ENCODE measurements at regions not wholly inside any gene's neighbourhood (a gene's known extent, or its start where the extent isn't known, plus 50 kb on each side); places are given as distances from the start of the nearest gene placed in this dataset.
A peak's percentile ranks its signal among the peaks of the same experiment; 100 is the strongest.

DNA sequence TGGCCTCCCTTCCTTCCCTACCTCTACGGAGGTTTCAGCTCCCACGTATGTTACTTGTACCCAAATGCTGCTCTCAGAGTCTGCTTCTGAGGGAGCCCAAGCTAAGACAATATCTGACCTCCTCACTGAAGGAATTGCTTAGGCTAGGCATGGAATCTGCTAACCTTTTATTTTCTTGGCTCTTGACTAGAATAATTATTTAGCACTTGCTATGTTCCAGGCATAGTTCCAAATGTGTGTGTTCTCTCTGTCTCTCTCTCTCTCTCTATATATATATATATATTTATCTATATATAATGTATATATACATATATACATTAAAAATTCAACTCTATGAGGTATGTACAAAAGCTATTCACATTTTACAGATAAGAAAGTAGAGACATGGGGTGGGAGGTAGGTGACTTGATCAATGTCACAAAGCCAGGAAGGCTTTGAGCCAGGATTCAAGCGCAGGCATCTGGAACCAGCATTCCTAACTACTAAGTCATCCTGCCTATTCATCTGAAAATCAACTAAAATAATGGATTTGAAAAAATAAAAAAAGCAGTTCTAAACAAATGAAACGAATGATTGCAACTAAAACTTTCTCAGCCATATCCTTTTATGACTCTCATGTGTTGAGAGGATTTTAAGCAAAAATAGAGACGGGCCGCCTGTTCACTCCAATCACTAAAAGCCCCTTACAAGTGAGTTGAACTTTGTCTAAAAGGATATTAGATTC lies 189.7 kb upstream of the JAG1 start:
- DNase-seq (ENCODE audit: low spot score), result no peak

DNA sequence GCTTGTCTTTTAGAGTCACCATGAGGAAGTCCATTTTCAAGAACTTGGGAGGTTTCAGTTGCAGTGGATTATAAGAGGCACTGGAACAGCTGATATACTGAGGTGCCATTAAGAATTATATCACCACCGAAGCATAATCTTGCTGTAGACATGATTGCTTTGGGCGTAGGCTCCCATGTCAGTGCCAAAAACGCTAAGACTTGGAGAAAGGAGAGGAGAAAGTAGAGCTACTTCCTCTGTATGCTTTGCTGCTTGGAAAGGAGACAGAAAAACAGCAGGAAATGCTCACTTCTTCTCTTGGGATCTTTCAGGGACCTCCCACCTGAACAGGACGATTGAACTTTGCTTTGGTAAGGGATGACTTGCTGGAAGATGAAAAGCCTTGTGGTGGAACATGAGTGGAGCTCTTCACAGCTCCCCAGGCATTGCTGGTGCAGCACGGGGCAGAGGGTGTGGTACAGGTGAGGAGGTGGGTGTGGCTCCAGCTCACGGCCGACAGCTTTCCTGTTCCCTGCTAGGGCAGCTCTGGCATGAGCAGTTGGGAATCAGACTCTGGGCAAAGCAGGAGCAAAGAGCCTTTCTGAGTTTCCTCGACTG lies 190.4 kb upstream of the JAG1 start:
- peak; percentile 49 for DNase-seq (ENCODE audit: low spot score)

DNA sequence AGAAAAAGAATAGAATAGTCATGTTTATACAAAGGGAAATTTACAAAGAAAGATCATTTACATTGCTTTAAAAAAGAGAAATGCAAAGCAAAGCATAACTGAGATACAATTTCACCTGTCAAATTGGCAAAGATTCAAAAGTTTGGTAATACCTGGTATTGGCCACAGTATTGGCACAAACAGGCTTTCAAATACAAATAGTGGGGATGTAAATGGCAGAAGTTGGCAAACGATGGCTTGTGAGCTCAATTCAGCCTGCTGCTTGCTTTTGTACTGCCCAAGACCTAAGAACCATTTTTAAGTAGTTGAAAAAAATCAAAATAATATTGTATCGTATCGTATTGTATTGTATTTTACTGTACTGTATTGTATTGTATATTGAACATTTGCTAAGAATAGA lies 194.5 kb upstream of the JAG1 start:
- DNase-seq (ENCODE audit: low spot score), result no peak

DNA sequence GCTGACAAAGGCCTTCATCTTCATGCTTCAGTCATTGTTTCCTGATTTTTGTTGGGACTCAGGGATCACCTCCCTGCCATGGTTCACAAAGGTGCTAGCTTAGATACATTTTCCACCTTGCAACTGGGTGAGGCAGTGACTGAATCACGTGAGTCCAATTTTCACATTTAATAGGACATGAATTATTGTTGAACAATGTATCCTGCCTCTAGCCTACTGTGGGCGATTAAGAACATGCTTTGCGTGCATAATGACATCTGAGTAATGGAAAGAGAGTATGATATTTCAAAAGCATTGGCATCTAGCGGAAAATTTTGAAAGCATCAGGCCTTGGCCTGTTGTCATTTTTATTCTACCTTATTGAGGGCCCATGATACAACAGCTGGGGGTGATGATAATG lies 199.2 kb upstream of the JAG1 start:
- no peak for DNase-seq (ENCODE audit: low spot score)

DNA sequence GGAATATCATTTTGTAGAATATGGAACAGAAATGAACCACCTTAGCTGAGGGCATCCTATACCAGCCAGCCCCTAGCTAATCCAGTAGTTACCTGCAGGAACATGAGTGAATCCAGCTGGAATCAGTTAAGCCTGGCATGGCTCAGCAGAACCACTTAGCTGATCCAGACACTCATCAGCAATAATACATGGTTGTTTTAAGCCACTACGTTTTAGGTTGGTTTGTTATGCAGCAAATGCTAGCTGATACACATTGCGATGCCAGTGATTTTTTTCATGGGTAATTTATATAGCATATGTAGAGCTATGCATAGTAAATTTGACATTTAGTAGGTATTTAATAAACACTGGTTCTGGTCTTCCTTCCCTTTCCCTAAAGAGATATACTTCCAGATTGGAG lies 201.9 kb upstream of the JAG1 start:
- DNase-seq (ENCODE audit: low spot score), result no peak

DNA sequence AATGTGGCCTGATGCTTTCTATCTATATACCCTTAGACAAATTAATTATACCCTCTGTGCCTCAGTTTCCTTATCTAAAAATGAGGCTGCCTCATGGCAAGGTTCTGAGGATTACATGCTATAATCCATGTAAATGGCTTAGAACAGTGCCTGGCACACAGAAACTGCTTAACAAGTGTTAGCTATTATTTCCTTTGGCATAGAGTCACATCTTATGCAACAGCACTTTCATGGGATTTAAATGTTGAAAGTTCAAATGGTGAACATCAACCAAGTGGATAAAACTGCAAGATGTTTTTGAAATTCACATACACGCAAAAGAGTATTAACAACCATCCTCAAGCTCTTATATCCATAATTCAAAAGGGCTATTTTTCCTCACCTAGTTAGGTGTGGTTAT lies 202.8 kb upstream of the JAG1 start:
- DNase-seq (ENCODE audit: low spot score), result no peak

DNA sequence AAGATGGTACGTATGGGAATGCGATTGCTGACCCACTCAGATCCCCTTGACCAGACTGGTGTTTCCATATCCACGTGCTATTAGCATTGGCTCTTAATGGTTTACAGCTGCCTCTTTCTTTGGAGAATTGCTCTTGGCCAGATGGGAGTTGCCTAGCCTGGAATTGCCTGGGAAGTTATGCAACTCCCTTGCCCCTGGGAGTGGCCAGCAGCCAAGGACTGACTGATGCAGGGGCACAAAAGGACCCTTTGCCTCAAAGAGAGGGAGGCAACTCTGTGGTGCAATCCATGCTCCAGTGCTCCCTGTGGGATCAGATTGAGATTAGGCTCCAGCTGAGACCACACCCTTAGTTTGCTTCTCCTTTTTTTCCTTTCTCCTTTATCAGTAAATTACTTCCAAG lies 203.5 kb upstream of the JAG1 start:
- DNase-seq (ENCODE audit: low spot score), result peak; percentile 45

DNA sequence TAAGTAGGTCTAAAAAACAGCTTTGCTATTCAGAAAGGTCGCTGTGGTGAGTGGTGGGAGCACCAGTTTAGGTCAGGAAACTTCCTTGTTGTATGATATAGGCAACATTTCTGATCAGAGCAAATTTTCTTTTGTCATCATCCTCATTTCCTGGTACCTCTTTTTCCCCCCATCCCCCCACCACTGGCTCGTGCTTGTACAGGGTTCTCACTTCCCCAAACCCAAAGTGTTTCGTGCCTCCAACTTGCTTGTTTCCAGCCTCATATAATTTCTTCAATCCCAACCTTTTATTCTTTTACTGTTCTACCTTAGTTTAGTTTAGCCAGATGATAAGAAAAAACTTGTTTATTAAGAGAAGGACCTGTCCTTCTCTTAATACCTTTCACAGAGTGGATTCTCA lies 209.4 kb upstream of the JAG1 start:
- no peak for DNase-seq (ENCODE audit: low spot score)

DNA sequence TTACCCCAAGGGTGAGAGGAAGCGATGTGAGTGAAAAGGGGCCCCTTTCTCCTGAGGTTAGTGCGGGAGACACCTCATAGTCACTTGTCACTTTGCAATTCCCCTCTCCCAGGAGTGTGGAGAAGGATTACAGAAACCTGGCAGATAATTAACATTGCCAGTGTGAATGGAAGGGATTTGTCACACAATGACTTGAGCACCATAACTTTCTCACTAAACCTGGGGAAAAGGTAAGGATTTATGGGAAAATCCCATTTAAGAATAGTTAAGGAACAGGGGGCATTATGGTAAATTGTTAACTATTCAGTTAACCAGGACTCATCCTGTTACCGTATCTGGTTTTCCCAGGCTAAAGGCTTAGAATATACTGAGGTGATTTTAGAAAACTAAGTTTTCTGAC lies 219.5 kb upstream of the JAG1 start:
- no peak for DNase-seq (ENCODE audit: low spot score)

DNA sequence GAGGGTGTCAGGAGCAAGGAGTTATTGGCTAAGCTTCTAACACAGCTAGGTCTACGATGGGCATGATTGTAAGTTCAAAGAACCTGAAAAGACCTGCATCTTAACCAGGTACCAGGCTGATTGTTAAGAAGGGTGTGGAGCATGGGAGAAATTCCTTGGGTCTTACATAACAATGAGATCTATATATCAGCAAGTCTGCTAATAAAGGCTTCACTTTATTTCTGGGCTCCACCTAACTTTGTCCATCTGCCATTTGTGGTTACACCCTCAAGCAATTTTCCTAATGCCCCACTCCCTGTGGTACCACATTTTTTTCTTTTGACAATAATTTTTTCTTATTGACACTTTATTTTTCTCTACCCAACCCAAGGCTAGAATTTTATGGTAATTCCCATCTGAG lies 223.5 kb upstream of the JAG1 start:
- DNase-seq (ENCODE audit: low spot score), result no peak

DNA sequence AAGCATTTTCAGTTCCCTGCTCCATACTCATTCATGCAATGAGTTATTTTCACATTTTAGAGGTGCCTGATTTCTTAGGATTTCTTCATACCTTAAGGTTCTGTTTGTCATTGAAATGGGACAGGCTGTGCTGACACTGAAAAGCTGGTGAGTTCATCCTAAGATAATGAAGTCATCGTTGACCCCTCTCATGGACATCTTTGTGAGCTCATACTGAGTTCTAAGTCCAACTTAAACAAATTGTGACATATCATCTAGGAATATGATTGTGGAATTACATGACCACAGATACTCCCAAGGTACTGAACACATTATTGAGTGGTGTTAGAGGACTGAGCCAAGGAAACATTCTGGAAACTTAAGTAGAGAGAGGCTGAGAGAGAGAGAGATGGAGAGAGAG lies 224.8 kb upstream of the JAG1 start:
- no peak for DNase-seq (ENCODE audit: low spot score)

DNA sequence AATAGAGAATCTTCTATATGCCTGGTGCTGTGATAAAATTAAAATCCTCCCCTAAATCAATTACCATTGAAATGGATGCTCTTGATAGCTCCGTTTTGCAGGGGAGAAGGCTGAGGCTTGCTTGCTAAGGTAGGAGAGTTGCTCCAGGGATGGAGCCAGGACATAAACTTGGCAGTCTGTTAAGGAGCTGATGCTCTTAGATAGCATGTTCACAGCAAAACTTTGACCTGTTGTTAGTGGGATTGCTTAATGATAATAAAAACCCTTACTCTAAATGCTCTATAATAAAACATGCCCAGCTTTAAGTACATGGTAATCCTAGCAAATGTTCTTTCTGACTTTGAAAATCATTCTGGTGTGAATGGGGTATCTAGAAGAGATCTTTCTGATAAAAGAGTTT lies 228.4 kb upstream of the JAG1 start:
- DNase-seq (ENCODE audit: low spot score), result no peak

DNA sequence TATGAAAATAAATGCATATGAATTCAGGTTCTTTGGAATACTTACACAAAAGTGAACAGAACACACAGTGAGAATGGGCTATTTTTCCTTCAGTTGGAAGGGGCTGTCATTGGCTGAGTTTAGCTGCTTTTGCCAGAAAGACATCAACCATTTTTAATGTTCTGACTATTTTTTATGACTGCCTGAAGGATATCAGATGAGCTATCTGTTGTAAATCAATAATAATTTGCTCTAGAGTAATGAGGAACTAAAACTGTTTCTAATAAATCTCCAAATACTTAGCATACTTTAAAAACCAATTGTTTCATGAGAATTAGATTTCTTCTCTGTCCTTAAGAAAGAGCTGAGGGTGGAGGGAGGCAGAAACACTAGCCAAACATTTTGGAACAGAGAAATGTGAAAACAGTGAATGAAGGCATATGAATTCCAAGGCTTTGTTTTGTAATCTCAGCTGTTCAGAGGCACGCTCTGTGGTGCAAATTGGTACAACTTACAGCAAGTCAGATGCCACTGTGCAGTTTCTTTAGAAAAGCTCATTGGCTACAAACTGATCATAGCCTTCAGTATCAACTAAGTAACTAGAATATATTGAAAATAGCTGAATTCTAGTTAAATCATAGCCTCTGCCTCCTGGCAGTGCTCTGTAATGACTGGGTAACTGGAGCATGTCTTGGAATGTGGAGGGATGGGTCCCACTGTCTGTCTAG lies 228.9 kb upstream of the JAG1 start:
- DNase-seq (ENCODE audit: low spot score), result no peak

DNA sequence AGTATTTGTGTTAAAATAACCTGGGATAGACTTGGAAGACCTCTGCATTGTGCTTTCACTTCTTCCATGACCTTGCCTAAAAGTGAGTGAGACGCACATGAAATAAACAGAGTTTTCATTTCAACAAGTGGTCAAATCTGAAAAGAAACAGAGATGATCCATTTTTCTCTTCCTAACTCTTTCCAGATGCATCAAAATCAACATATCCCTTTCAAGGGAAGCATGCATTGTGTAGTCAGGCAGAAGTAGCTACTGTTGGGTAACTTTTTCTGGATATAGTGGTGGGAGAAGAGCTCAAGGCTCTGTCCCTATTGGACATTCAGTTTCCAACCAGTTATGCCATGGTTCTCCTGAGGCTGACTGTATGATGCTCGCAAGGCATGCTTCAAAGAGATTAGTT lies 233.0 kb upstream of the JAG1 start:
- no peak for DNase-seq (ENCODE audit: low spot score)

DNA sequence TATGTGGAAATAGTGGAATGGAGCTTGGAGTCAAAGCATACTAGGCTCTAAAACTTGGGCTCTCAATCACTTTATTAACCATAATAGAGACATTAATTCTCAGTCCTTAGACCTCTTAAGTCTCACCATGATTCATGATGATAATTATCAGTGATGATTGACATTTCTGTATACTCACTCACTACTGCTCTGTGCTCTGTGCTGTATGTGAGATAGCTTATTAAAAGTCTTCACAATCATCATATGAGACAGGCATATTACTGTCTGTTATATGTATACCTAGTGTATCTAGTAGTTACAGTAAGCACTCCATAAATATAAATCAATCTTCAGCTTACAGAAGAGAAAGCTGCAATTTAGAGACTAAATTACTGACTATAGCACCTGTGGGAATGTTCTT lies 236.0 kb upstream of the JAG1 start:
- DNase-seq (ENCODE audit: low spot score), result no peak

DNA sequence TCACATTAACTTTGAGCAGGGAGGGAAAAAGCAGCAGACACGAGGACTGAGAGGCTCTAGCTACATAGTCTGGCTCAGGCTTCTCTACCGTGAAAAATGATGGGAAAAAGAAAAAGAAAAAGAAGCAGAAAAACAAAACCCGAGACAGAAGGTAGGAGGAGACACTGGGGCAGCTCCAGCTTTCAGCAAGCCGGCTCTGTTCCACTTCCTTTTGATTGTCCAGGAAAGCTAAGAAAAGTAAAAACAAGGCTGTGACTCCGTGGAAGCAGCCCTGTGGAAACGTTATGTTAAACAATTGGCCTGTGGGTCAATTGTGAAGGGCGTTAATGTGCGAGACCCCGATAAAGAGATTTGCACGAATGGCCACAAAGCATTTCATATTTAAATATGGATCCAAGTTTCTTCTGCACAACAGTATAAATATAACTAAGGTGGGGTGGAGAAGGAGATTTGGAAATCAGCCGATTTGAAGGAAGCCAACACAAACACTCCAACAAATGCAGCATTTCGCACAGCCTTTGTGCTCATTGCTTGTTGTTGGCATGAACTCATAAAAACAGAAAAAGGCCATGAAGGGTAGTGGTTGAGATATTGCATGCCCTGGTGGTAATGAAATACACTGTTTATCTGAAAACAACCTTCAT lies 236.9 kb upstream of the JAG1 start:
- no peak for DNase-seq (ENCODE audit: low spot score)

DNA sequence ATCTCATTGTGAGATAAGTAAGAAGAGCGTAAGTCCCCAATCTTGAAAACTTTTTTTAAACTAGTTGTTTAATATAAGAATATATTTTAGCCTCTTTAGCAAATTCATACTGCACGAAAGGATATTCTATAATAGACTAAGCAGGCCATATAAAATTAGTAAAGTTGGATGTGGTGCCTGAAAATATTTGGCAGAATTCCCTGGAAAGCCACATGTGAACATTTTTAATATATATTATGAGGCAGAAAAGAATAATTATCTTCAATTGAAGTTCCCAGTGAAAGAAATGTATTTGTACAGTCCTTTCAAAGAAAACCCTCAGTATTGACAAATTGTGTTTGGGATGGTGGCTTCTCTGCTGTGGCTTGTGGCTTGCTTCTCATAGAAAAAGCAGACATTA lies 237.5 kb upstream of the JAG1 start:
- no peak for DNase-seq (ENCODE audit: low spot score)

DNA sequence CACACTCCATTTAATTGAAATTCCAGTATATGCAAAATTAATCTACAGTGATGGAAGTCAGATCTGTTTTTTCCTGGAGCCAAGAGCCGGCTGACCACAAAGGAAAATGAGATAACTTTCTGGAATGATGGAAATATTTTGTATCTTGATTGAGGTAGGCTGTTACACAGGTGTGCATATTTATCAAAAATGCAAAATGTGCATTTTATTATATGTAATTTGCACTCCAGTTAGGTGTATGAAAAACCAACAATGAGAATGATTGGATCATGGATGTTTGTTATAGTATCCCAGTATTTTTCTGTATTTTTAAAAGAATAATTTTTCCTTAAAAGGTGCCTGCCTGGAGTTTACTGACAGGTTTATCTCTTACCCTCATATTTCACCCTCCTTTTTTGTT lies 242.0 kb upstream of the JAG1 start:
- DNase-seq (ENCODE audit: low spot score), result no peak

DNA sequence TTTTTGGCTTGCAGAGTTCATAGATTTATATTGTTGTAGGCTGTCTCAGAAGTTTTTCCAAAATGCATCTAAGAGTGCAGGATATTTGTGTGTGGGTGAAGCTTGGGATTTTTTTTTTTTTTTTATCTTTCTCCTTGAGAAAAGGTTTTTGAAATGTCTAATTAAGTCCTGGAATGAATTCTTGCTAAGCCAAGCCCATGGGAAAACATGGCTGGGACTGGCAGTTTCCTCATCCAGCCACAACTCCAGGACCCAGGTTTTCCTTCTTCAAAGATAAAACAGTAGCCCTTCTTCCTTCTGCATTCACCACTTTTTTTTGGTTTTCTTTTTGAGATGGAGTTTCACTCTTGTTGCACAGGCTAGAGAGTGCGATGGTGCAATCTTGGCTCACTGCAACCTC lies 242.5 kb upstream of the JAG1 start:
- DNase-seq (ENCODE audit: low spot score), result no peak

DNA sequence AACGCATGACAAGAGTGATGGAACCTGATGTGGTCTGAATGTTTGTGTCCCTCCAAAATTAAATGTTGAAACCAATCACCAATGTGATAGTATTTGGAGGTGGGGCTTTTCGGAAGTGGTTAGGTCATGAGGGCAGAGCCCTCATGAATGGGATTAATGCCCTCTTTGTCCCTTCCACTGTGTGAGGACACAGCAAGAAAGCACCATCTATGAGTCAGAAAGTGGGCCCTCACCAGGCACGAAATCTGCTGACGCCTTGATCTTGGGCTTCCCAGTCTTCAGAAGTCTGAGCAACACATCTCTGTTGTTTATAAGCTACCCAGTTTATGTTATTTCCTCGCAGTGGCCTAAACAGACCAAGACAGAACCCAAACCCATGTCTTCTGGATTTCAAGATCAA lies 244.0 kb upstream of the JAG1 start:
- DNase-seq (ENCODE audit: low spot score), result no peak

DNA sequence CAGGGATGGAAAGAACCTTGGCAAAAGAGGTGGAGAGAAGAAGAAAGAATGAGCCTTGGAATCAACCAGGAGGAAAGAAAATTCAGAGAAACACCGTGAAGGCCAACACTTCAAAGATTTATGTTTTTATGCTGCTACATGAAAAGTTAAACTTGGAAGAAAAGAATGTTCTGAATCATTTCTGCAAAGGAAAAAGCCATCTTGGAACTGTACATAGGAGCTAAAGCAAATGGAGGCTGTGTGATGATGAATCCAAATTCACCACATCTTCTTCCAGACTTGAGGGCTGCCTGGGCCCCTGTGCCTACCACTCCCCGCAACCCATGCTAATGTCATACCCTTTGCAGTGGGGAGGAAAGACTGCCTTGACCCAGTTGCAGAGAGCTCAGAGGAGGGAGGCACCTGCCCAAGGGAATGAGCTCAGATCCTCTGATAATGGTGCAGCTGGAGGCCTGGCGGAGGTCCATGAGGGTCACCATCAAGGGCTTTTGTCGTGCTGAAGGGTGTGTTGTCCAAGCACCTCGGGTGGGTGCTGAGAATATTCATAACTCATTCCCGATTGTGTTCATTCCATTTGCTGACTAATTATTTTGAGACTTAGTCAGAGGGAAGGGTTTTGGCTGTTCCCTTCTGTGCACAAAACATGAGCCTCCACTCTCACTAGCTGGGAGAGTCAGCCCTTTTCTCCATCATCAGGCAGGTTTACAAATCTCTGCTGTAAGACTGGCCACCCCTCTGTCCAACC lies 245.8 kb upstream of the JAG1 start:
- no peak for DNase-seq (ENCODE audit: low spot score)

DNA sequence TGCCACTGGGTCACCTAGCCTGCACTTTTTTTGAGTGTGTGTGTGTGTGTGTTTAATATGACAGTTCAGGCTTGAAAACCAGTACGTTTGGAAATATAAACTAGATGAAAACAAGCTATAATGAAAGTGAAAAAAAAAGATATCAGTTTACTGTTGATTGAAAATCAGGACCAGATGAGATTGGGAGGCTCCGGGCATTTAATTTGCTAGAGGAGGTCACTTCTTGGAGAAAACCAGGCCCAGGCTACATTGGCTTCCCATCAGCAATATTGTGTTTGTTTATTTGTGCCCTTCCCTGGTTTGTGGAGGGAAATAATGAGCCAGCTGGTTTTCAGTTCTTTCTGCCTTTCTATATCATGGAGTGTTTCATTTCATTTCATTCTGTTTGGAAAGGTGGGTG lies 246.6 kb upstream of the JAG1 start:
- no peak for DNase-seq (ENCODE audit: low spot score)
